GM18868 (cell line): ENCODE measurements at regions not wholly inside any gene's neighbourhood (a gene's known extent, or its start where the extent isn't known, plus 50 kb on each side); places are given as distances from the start of the nearest gene placed in this dataset.

Experiments used
- ATAC-seq: cut with Tn5 transposase; IDR thresholded peaks from one replicate; pipeline ENCODE4 v1.9.1; 2021; ENCODE audit warnings: mild to moderate bottlenecking, moderate library complexity; ENCODE audit not compliant: unreplicated experiment

DNA sequence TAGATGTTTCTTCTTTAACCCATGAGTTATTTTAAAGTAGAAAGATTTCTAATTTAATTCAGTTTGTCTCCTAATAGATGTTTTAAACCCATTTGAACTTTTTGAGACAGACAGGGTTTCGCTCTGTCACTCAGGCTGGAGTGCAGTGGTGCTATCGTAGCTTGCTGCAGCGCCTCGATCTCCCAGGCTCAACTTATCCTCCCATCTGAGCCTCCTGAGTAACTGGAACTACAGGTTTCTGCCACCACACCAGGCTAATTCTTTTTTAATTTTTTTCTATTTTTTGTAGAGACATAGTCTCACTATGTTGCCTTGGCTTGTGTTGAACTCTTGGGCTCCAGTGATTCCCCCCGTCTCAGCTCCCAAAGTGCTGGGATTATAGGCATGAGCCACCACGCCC lies 53.0 kb upstream of the RAB18 start:
- no peak for ATAC-seq

DNA sequence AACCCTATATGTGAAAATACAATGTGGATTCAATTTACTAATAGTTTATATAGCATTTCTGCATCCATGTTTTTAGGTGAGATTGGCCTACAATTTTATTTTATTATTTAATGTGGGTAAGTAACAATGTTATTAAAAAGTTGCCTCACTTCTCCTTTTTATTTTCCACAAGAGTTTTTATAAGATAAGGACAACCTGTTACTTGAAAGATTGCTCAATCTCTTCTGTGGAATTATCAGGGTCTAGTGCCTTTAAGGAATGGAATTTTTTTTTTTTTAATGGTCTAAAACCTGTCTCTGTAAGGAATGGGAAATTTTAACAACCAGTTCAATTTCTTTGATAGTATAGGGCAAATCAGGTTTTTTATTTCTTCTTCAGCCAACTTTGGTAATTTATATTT lies 53.9 kb upstream of the RAB18 start:
- ATAC-seq = no peak

DNA sequence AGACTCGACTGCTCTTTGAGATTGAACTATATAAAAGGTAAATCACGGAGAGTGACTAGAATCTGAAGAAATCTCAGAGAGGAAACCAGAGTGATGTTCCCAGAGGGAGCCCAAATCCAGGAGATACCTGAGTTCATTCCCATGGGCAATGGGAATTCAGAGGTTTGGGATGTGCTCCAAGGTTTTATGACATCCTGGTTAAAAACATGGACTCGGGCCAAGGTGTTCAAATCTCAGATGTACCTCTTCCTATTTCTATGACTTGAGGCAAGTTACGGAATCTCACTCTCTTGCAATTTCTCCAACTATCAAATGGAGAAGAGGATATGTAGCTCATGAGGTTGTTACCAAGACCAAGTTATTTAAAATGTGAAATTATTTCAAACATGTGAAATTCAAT lies 54.5 kb upstream of the RAB18 start:
- ATAC-seq = no peak

GRCh38 chr10:27448921-27449320 lies 55.2 kb upstream of the RAB18 start:
- no peak for ATAC-seq

GRCh38 chr10:27447540-27447939 lies 56.6 kb upstream of the RAB18 start:
- ATAC-seq = no peak

- no peak for ATAC-seq
Observed at GRCh38 chr10:27446091-27446918, 57.8 kb upstream of the RAB18 start.

DNA sequence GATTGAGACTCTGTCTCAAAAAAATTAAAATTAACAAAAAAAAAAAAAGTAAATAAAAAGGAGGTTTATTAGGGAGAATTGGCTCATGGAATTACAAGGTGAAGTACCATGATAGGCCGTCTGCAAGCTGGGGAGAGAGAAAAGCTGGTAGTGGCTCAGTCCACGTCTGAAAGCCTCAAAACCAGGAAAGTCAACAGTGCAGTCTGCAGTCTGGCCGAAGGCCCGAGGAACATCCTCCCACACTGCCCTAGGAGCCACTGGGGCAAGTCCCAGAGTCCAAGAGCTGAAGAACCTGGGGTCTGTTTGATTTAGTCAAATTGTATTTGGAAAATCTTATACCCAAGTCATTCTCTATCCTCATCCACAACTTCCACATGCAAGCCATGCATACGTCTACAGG lies 59.0 kb upstream of the RAB18 start:
- no peak for ATAC-seq

DNA sequence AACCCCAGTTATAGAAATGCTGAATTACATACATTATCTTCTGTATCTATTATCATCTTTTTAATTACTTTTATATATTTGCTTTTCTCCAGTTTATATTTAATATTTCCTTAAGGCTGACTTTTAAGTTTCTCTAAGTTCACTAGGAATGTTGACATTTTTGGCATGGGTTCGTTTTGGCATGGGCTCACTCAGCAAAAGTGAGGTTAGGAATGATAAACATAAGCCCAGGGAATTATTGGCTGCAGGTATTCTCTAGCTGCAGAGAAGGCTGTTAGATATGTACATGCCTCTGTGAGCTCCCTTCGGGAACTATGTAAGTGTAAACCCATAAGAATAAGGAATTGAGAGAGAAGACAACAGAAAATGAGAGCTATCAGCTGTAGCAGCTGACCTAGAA lies 63.6 kb upstream of the RAB18 start:
- ATAC-seq = no peak

DNA sequence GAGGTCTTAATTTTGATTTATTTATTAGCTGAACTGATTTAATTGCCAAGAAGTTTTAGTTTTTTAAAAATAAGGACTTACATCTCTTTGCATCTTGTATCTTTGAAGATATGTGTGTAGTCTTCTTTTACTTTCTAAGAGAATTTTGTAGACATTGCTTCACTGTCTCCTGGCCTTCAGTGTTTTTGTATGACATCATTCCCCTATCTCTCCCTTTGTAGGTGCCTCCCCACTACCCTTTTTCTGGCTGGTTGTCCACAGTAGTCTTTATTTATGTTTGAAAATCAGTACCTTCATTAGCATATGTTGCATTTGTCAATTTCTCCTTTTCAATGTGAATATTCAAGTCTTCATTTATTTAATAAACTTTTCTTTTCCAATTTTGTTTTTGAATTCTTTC lies 64.1 kb upstream of the RAB18 start:
- no peak for ATAC-seq

GRCh38 chr10:27439101-27439500 lies 65.0 kb upstream of the RAB18 start:
- no peak for ATAC-seq

DNA sequence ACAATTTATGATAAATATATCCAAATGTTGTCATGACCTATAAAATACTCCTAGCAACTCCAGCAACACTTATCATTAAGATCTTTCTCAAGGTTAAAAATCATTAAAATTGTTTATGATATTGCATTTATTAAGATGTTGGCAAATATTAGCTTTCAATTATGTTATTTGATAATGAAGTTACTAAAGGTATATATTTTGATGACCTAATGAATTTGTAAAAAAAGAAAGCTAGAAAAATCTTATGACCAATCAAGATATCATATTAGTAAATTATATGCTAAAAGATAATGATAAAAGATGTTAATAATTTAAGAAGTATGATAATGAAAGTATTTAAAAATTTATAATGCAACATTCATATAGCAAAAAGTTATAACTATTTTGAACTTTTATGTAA lies 66.3 kb upstream of the RAB18 start:
- no peak for ATAC-seq

GRCh38 chr10:27436710-27437109 lies 67.4 kb upstream of the RAB18 start:
- ATAC-seq = no peak

DNA sequence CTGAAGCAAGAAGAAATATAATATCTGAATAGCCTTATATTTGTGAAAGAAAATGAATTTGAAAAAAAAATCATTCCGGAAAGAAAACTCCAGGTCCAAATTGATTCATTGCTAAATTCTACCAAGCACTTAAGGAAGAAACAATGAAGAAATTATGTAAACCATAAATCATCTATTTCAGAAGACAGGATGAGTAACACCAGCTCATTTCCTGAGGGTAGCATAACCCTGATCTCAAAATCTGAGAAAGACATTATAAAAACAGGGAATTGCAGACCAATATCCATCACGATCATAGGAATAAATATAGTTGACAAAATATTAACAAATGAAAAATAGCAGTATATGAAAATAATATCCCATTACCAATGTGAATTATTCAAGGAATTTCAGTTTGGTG lies 70.1 kb upstream of the RAB18 start:
- no peak for ATAC-seq

GRCh38 chr10:27426948-27427467 lies 77.1 kb upstream of the RAB18 start:
- ATAC-seq = no peak

GRCh38 chr10:27413831-27414348 lies 90.2 kb upstream of the RAB18 start:
- ATAC-seq = no peak

- no peak for ATAC-seq
Observed at GRCh38 chr10:27413387-27413786, 90.7 kb upstream of the RAB18 start.

- ATAC-seq = no peak
Observed at GRCh38 chr10:27410153-27410552, 94.0 kb upstream of the RAB18 start.

DNA sequence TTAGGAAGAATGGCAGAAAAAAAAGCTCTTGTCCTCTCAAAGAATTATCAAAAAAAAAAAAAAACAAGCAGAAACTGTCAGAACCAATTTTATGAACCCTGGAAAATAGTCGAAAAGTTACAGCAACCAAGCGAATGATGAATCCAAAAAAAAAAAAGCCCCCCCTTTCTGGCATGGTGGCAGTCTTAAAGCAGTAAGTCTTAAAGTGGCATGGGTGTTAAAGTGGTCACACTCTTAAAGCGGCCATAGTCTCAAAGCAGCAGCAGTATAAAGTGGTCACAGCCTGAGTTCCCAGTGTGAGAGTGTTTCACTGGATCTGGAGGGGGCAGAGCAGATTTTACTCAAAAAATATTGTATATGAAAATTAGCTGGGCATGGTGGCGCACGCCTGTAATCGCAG lies 96.8 kb upstream of the RAB18 start:
- ATAC-seq = no peak

DNA sequence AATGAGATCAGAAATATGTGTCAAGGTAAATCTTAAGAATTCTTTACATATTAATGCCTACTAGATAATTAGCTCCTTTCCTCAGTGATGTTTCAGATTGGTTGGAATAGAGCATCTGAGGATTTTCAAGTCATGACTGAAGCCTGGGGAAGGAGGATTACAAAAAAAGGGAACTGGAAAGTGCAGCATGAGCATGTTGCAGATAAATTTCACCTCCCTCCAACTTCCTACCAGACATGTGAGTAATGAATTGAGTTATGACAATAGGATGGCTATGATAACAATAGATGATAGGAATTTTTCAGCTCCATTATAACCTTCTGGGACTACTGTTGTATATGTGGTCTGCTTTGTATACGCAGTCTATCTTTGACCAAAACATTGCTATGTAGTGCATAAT lies 104.2 kb upstream of the RAB18 start:
- ATAC-seq = no peak

DNA sequence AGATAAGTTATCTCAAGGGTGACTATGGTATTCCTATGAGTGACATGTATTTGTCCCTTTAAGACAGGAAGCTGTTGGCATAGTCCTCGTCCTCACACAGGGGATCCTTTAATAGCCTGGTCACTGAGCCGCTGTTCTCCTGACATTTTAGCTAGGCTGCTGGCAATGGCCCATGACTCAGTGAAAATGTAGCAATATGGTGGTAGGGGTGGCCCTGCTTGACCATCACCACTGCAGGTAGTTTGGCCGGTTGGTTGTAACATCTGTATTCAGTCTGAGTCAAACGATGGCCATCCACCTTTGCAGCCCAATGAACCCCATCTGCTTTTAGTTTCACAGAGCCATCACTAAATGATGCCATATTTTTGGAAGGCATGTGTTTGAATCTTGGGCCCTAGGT lies 110.1 kb upstream of the RAB18 start:
- no peak for ATAC-seq

GRCh38 chr10:27392606-27393005 lies 111.5 kb upstream of the RAB18 start:
- ATAC-seq = no peak

- ATAC-seq = no peak
Observed at GRCh38 chr10:27391916-27392315, 112.2 kb upstream of the RAB18 start.

- no peak for ATAC-seq
Observed at GRCh38 chr10:27391325-27391724, 112.8 kb upstream of the RAB18 start.
